Ishikawa (cell line): ENCODE measurements at regions not wholly inside any gene's neighbourhood (a gene's known extent, or its start where the extent isn't known, plus 50 kb on each side); places are given as distances from the start of the nearest gene placed in this dataset.

Experiments
- CEBPB ChIP-seq: IDR thresholded peaks from 2 replicates; pipeline ENCODE4 v1.6.1; 2012
- CREB1 ChIP-seq: IDR thresholded peaks from 2 replicates; pipeline ENCODE4 v1.6.1; 2012; ENCODE audit warnings: low read depth
- EGR1 ChIP-seq: IDR thresholded peaks from 2 replicates; pipeline ENCODE4 v1.6.1; 2012
- EP300 ChIP-seq: IDR thresholded peaks from 2 replicates; pipeline ENCODE4 v1.6.1; 2012; ENCODE audit warnings: borderline replicate concordance
- FOXM1 ChIP-seq: IDR thresholded peaks from 2 replicates; pipeline ENCODE4 v1.6.1; 2012; ENCODE audit warnings: low read depth, borderline replicate concordance
- NFIC ChIP-seq: IDR thresholded peaks from 2 replicates; pipeline ENCODE4 v1.6.1; 2012
- RAD21 ChIP-seq: IDR thresholded peaks from 2 replicates; pipeline ENCODE4 v1.6.1; 2012; ENCODE audit warnings: low read depth
- TAF1 ChIP-seq: IDR thresholded peaks from 2 replicates; pipeline ENCODE4 v1.6.1; 2012; ENCODE audit warnings: low read depth, mild to moderate bottlenecking
- TCF12 ChIP-seq: IDR thresholded peaks from 2 replicates; pipeline ENCODE4 v1.6.1; 2012; ENCODE audit warnings: low read depth
- TEAD4 ChIP-seq: IDR thresholded peaks from 2 replicates; pipeline ENCODE4 v1.6.1; 2012
- YY1 ChIP-seq: IDR thresholded peaks from 2 replicates; pipeline ENCODE4 v1.6.1; 2012; ENCODE audit warnings: low read depth
- ZBTB7A ChIP-seq: IDR thresholded peaks from 2 replicates; pipeline ENCODE4 v1.6.1; 2012; ENCODE audit warnings: low read depth
- TF ChIP-seq, protein P1 (sequence below): IDR thresholded peaks from 2 replicates; pipeline ENCODE4 v1.6.1; 2012
- TF ChIP-seq, protein P2 (sequence below): IDR thresholded peaks from 2 replicates; pipeline ENCODE4 v1.6.1; 2012; ENCODE audit warnings: low read depth, mild to moderate bottlenecking
- TF ChIP-seq, protein P3 (sequence below): IDR thresholded peaks from 2 replicates; pipeline ENCODE4 v1.6.1; 2012

- TF ChIP-seq, protein P1, sequence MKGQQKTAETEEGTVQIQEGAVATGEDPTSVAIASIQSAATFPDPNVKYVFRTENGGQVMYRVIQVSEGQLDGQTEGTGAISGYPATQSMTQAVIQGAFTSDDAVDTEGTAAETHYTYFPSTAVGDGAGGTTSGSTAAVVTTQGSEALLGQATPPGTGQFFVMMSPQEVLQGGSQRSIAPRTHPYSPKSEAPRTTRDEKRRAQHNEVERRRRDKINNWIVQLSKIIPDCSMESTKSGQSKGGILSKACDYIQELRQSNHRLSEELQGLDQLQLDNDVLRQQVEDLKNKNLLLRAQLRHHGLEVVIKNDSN: no peak
- TF ChIP-seq TEAD4 (no peak), EGR1 (no peak), RAD21 (no peak), NFIC (no peak), YY1 (no peak), CEBPB (no peak), FOXM1 (no peak), EP300 (no peak), CREB1 (no peak), ZBTB7A (no peak), TAF1 (no peak)
- TF ChIP-seq, protein P2, sequence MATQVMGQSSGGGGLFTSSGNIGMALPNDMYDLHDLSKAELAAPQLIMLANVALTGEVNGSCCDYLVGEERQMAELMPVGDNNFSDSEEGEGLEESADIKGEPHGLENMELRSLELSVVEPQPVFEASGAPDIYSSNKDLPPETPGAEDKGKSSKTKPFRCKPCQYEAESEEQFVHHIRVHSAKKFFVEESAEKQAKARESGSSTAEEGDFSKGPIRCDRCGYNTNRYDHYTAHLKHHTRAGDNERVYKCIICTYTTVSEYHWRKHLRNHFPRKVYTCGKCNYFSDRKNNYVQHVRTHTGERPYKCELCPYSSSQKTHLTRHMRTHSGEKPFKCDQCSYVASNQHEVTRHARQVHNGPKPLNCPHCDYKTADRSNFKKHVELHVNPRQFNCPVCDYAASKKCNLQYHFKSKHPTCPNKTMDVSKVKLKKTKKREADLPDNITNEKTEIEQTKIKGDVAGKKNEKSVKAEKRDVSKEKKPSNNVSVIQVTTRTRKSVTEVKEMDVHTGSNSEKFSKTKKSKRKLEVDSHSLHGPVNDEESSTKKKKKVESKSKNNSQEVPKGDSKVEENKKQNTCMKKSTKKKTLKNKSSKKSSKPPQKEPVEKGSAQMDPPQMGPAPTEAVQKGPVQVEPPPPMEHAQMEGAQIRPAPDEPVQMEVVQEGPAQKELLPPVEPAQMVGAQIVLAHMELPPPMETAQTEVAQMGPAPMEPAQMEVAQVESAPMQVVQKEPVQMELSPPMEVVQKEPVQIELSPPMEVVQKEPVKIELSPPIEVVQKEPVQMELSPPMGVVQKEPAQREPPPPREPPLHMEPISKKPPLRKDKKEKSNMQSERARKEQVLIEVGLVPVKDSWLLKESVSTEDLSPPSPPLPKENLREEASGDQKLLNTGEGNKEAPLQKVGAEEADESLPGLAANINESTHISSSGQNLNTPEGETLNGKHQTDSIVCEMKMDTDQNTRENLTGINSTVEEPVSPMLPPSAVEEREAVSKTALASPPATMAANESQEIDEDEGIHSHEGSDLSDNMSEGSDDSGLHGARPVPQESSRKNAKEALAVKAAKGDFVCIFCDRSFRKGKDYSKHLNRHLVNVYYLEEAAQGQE: no peak
- TF ChIP-seq, protein P3, sequence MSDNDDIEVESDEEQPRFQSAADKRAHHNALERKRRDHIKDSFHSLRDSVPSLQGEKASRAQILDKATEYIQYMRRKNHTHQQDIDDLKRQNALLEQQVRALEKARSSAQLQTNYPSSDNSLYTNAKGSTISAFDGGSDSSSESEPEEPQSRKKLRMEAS: no peak
Observed at GRCh38 chr2:60306267-60306861, 247.1 kb downstream of the BCL11A start.

DNA sequence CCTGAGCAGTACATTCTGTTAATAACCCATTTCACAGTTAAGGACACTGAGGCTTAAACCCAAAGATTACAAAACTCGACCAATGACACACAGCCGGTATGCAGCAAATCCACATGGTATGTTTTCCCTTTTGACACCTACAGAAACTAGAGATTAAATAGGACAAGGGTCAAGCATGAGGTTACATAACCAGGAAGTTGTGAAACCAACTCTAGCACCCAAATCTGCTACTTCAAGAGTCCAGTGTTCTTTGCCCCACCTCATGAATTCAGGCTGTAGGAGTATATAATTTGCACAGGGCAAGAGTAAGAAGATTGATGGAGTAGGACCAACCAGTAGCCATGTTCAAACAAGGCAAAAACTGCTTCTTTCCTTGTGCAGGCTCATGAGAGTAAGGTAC, 249.8 kb downstream of the BCL11A start:
- TF ChIP-seq, protein P2: no peak
- TF ChIP-seq TEAD4: no peak
- TF ChIP-seq, protein P1: no peak
- no peak for TF ChIP-seq ZBTB7A
- TF ChIP-seq TCF12: no peak
- TF ChIP-seq, protein P3: no peak

- TF ChIP-seq RAD21: no peak
- TF ChIP-seq, protein P1: no peak
Observed at GRCh38 chr2:60302377-60303126, 250.9 kb downstream of the BCL11A start.

GRCh38 chr2:60301726-60302125, 251.7 kb downstream of the BCL11A start:
- TF ChIP-seq, protein P2: no peak
- TF ChIP-seq TAF1 (no peak), YY1 (no peak), EP300 (no peak), EGR1 (no peak), TEAD4 (no peak), FOXM1 (no peak), TCF12 (no peak), CEBPB (no peak), ZBTB7A (no peak), NFIC (no peak), CREB1 (no peak), RAD21 (no peak)
- TF ChIP-seq, protein P1: no peak
- TF ChIP-seq, protein P3: no peak
